Peyer's patch (tissue), 4 donors: ENCODE measurements at regions not wholly inside any gene's neighbourhood (a gene's known extent, or its start where the extent isn't known, plus 50 kb on each side); places are given as distances from the start of the nearest gene placed in this dataset.

Experiments
- CTCF ChIP-seq, 6 experiments: fragments of 450-650 bp in 4 of 6; fragments of 200-600 bp in 2 of 6; sonication (generic) in 1 of 6; IDR thresholded peaks; one replicate each; pipeline ENCODE4 v1.5.1; 2017 to 2019; ENCODE audit warnings: antibody characterized with exemption in 6 of 6, mild to moderate bottlenecking in 3 of 6, moderate library complexity in 1 of 6
- POLR2A ChIP-seq, 2 donors: fragments of 450-650 bp; IDR thresholded peaks; one replicate each; pipeline ENCODE4 v1.5.1; 2017; ENCODE audit warnings: antibody characterized with exemption in 2 of 2, mild to moderate bottlenecking in 2 of 2, moderate library complexity in 2 of 2

- TF ChIP-seq CTCF (IDR thresholded peaks at IDR 0.05) = no peak
- no peak for TF ChIP-seq POLR2A (IDR thresholded peaks at IDR 0.05)
Measured at GRCh38 chr6:37085198-37085597, 79.7 kb downstream of the FGD2 start.
